GM12891 (cell line): ENCODE measurements at regions not wholly inside any gene's neighbourhood (a gene's known extent, or its start where the extent isn't known, plus 50 kb on each side); places are given as distances from the start of the nearest gene placed in this dataset.
"Not testable (repeated sequence)": the region's sequence is repeated elsewhere in the genome, so short reads cannot be mapped to it uniquely, and the experiment has no call there.

ENCODE experiments used
- DNase-seq: peaks from one replicate; pipeline ENCODE4 v3.0.0; 2011; ENCODE audit warnings: low spot score; ENCODE audit not compliant: insufficient read length
- FAIRE-seq: peaks from 2 replicates; lab custom pipeline; 2011; peaks lifted over from hg19 to GRCh38; lab: Jason Lieb, UNC
- PAX5 ChIP-seq: IDR thresholded peaks from 2 replicates; pipeline ENCODE4 v1.6.1; 2011; ENCODE audit warnings: low read length, moderate library complexity, mild to moderate bottlenecking; ENCODE audit not compliant: insufficient read depth, severe bottlenecking
- POLR2A ChIP-seq: IDR thresholded peaks from 2 replicates; pipeline ENCODE4 v1.6.1; 2011; ENCODE audit warnings: low read depth, low read length, control low read depth
- POLR2AphosphoS5 ChIP-seq: IDR thresholded peaks from 2 replicates; pipeline ENCODE4 v1.6.1; 2011; ENCODE audit warnings: low read depth, low read length, control low read depth
- POU2F2 ChIP-seq: IDR thresholded peaks from 2 replicates; pipeline ENCODE4 v1.6.1; 2011; ENCODE audit warnings: low read depth, mild to moderate bottlenecking, control low read depth, low read length, moderate library complexity
- SPI1 ChIP-seq: IDR thresholded peaks from 2 replicates; pipeline ENCODE4 v1.6.1; 2011; ENCODE audit warnings: low read depth, low read length, control low read depth
- TAF1 ChIP-seq: IDR thresholded peaks from 2 replicates; pipeline ENCODE4 v1.6.1; 2011; ENCODE audit warnings: low read depth, low read length, control low read depth

GRCh38 chr6:145562771-145563615, 172.3 kb downstream of the EPM2A start:
- TF ChIP-seq POLR2AphosphoS5 (no peak), SPI1 (no peak), POU2F2 (no peak), TAF1 (no peak), POLR2A (no peak), PAX5 (no peak)
- DNase-seq: no peak
- no peak for FAIRE-seq

- no peak for DNase-seq
- no peak for FAIRE-seq
- TF ChIP-seq SPI1 (no peak), POLR2A (no peak), TAF1 (no peak), POU2F2 (no peak), PAX5 (no peak), POLR2AphosphoS5 (no peak)
Measured at GRCh38 chr6:145564553-145564952, 170.8 kb downstream of the EPM2A start.

- FAIRE-seq (no peak), DNase-seq (no peak)
- TF ChIP-seq POU2F2 (no peak), POLR2A (no peak), SPI1 (no peak), POLR2AphosphoS5 (no peak), PAX5 (no peak), TAF1 (no peak)
Measured at GRCh38 chr6:145567684-145568252, 167.6 kb downstream of the EPM2A start.

GRCh38 chr6:145569140-145569539, 166.2 kb downstream of the EPM2A start:
- TF ChIP-seq POLR2A (no peak), POLR2AphosphoS5 (no peak), POU2F2 (no peak), TAF1 (no peak), PAX5 (no peak), SPI1 (no peak)
- DNase-seq (no peak), FAIRE-seq (no peak)

GRCh38 chr6:145570336-145570735, 165.0 kb downstream of the EPM2A start:
- FAIRE-seq, DNase-seq: not testable (repeated sequence)

GRCh38 chr6:145574269-145574668, 161.1 kb downstream of the EPM2A start:
- not testable (repeated sequence) for DNase-seq, FAIRE-seq
